Tibial nerve (tissue), 4 donors: ENCODE measurements at regions not wholly inside any gene's neighbourhood (a gene's known extent, or its start where the extent isn't known, plus 50 kb on each side); places are given as distances from the start of the nearest gene placed in this dataset.

Experiments used
- EP300 ChIP-seq, 2 donors: sonication (generic); formaldehyde crosslinking; IDR thresholded peaks; one replicate each; pipeline ENCODE4 v1.6.1; 2017; ENCODE audit warnings: antibody characterized with exemption in 2 of 2, mild to moderate bottlenecking in 1 of 2
- POLR2A ChIP-seq, 2 donors: fragments of 450-650 bp; IDR thresholded peaks; one replicate each; pipeline ENCODE4 v1.6.1; 2017; ENCODE audit warnings: antibody characterized with exemption in 2 of 2, mild to moderate bottlenecking in 2 of 2, moderate library complexity in 2 of 2
- TF ChIP-seq, protein P1 (sequence below), 5 experiments: fragments of 200-600 bp in 3 of 5; fragments of 450-650 bp in 2 of 5; sonication (generic) in 3 of 5; IDR thresholded peaks; one replicate each; pipeline ENCODE4 v1.5.1; 2016 to 2019; ENCODE audit warnings: antibody characterized with exemption in 5 of 5, mild to moderate bottlenecking in 3 of 5, moderate library complexity in 2 of 5

DNA sequence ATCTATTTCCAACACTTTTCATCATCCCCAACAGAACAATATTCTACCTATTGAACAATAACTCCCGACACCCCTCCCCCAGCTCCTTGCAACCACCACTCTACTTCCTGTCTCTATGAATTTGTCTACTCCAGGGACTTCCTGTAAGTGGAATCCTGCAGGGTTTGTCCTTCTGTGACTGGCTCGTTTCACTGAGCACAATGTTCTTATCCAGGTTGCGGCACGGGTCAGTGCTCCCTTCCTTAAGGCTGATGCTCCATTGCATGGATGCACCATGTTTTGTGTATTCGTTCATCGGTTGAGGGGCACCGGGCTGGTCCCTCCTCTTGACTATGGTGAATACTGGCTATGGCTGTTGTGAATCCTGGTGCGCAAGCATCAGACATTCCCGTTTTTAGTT lies 163.2 kb downstream of the TBXT start:
- TF ChIP-seq, protein P1, sequence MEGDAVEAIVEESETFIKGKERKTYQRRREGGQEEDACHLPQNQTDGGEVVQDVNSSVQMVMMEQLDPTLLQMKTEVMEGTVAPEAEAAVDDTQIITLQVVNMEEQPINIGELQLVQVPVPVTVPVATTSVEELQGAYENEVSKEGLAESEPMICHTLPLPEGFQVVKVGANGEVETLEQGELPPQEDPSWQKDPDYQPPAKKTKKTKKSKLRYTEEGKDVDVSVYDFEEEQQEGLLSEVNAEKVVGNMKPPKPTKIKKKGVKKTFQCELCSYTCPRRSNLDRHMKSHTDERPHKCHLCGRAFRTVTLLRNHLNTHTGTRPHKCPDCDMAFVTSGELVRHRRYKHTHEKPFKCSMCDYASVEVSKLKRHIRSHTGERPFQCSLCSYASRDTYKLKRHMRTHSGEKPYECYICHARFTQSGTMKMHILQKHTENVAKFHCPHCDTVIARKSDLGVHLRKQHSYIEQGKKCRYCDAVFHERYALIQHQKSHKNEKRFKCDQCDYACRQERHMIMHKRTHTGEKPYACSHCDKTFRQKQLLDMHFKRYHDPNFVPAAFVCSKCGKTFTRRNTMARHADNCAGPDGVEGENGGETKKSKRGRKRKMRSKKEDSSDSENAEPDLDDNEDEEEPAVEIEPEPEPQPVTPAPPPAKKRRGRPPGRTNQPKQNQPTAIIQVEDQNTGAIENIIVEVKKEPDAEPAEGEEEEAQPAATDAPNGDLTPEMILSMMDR (IDR thresholded peaks at IDR 0.05), result no peak
- TF ChIP-seq POLR2A (IDR thresholded peaks at IDR 0.05) (no peak), EP300 (IDR thresholded peaks at IDR 0.05) (no peak)
